ENCODE measurements at regions not wholly inside any gene's neighbourhood (a gene's known extent, or its start where the extent isn't known, plus 50 kb on each side); places are given as distances from the start of the nearest gene placed in this dataset.

GRCh38 chr4:179509489-179509888, 2067.3 kb upstream of the AGA start:
- DNase-seq: no peak

- no peak for DNase-seq
Observed at GRCh38 chr4:179521952-179522351, 2079.7 kb upstream of the AGA start.

GRCh38 chr4:179530958-179531357, 2088.7 kb upstream of the AGA start:
- DNase-seq: no peak

GRCh38 chr4:179536694-179537093, 2094.5 kb upstream of the AGA start:
- no peak for DNase-seq

GRCh38 chr4:179539641-179540040, 2097.4 kb upstream of the AGA start:
- no peak for DNase-seq

GRCh38 chr4:179543771-179544170, 2101.5 kb upstream of the AGA start:
- no peak for DNase-seq

GRCh38 chr4:179544496-179544895, 2102.3 kb upstream of the AGA start:
- no peak for DNase-seq

- no peak for DNase-seq
Observed at GRCh38 chr4:179552131-179552530, 2109.9 kb upstream of the AGA start.

GRCh38 chr4:179563741-179564140, 2121.5 kb upstream of the AGA start:
- DNase-seq: no peak

GRCh38 chr4:179569549-179569948, 2127.3 kb upstream of the AGA start:
- DNase-seq: no peak

GRCh38 chr4:179582164-179582905, 2140.1 kb upstream of the AGA start:
- no peak for DNase-seq

GRCh38 chr4:179583221-179583620, 2141.0 kb upstream of the AGA start:
- DNase-seq: no peak

GRCh38 chr4:179584101-179584500, 2141.9 kb upstream of the AGA start:
- no peak for DNase-seq

- no peak for DNase-seq
Observed at GRCh38 chr4:179585761-179586160, 2143.5 kb upstream of the AGA start.

GRCh38 chr4:179586460-179586859, 2144.2 kb upstream of the AGA start:
- DNase-seq: no peak

GRCh38 chr4:179595671-179596410, 2153.6 kb upstream of the AGA start:
- DNase-seq: no peak

- no peak for DNase-seq
Observed at GRCh38 chr4:179596621-179597020, 2154.4 kb upstream of the AGA start.

GRCh38 chr4:179597301-179597700, 2155.1 kb upstream of the AGA start:
- DNase-seq: no peak

GRCh38 chr4:179601671-179602070, 2159.4 kb upstream of the AGA start:
- no peak for DNase-seq

GRCh38 chr4:179605196-179605595, 2163.0 kb upstream of the AGA start:
- DNase-seq: no peak

GRCh38 chr4:179607003-179607402, 2164.8 kb upstream of the AGA start:
- DNase-seq: no peak

- no peak for DNase-seq
Observed at GRCh38 chr4:179615704-179616103, 2173.5 kb upstream of the AGA start.

- no peak for DNase-seq
Observed at GRCh38 chr4:179618966-179619365, 2176.7 kb upstream of the AGA start.

- DNase-seq: no peak
Observed at GRCh38 chr4:179624768-179625181, 2182.5 kb upstream of the AGA start.

- DNase-seq: no peak
Observed at GRCh38 chr4:179625406-179625805, 2183.2 kb upstream of the AGA start.
